Heart left ventricle (tissue), 16 donors: ENCODE measurements at regions not wholly inside any gene's neighbourhood (a gene's known extent, or its start where the extent isn't known, plus 50 kb on each side); places are given as distances from the start of the nearest gene placed in this dataset.

Source experiments
- ATAC-seq, 4 donors: fragments of 200-7000 bp; cut with Tn5 transposase; one replicate each; pipeline ENCODE4 v1.9.1; 2020 to 2022; ENCODE audit warnings: moderate library complexity in 4 of 4, mild to moderate bottlenecking in 3 of 4, moderate number of reproducible peaks in 1 of 4
- DNase-seq, 5 donors: peaks; one replicate each; pipeline ENCODE4 v3.0.0-alpha.2; 2020
- H3K27ac ChIP-seq, 12 donors: fragments of 200-600 bp; sonication (generic) in 4 of 12; one replicate each; pipeline versions ENCODE4 v1.5.0 to v1.8.0; 2016 to 2022; ENCODE audit warnings: mild to moderate bottlenecking in 2 of 12
- H3K27me3 ChIP-seq, 9 donors: fragments of 200-600 bp; sonication (generic) in 2 of 9; one replicate each; pipeline versions ENCODE4 v1.5.1 to v1.8.0; 2016 to 2022; ENCODE audit warnings: mild to moderate bottlenecking in 3 of 9
- H3K36me3 ChIP-seq, 9 donors: fragments of 200-600 bp; sonication (generic) in 2 of 9; one replicate each; pipeline versions ENCODE4 v1.5.0 to v1.8.0; 2018 to 2022; ENCODE audit warnings: mild to moderate bottlenecking in 2 of 9
- H3K4me1 ChIP-seq, 12 donors: fragments of 200-600 bp; sonication (generic) in 4 of 12; one replicate each; pipeline versions ENCODE4 v1.5.0 to v1.8.0; 2016 to 2022; ENCODE audit warnings: mild to moderate bottlenecking in 3 of 12
- H3K4me3 ChIP-seq, 12 donors: fragments of 200-600 bp; sonication (generic) in 4 of 12; one replicate each; pipeline versions ENCODE4 v1.5.0 to v1.8.0; 2017 to 2022; ENCODE audit warnings: mild to moderate bottlenecking in 9 of 12, moderate library complexity in 4 of 12
- H3K9me3 ChIP-seq, 12 donors: fragments of 200-600 bp; sonication (generic) in 4 of 12; one replicate each; pipeline versions ENCODE4 v1.5.0 to v1.8.0; 2016 to 2022; ENCODE audit warnings: mild to moderate bottlenecking in 1 of 12
- POLR2A ChIP-seq, 2 donors: fragments of 450-650 bp; IDR thresholded peaks; one replicate each; pipeline ENCODE4 v1.6.1; 2017; ENCODE audit warnings: antibody characterized with exemption in 2 of 2, mild to moderate bottlenecking in 2 of 2, moderate library complexity in 2 of 2
- WGBS, 4 donors: extraction: QIAGEN DNeasy Blood & Tissue Kit in 2 of 4; methylation state at CpG; one replicate each; pipeline versions ENCODE4 v1.1.5 to v1.1.7; 2013 to 2018; 5-methylcytosine and 5-hydroxymethylcytosine counted together
- intact Hi-C, 10 donors: fragments of 100-400 bp; cut with DNase I; formaldehyde crosslinking; loops; one replicate each; pipeline versions ENCODE4 v1.11.1 to v1.14.2; 2022
- TF ChIP-seq, protein P1 (sequence below), 12 donors: fragments of 200-600 bp; sonication (generic) in 4 of 12; IDR thresholded peaks; one replicate each; pipeline versions ENCODE4 v1.5.0 to v1.8.0; 2018 to 2022; ENCODE audit warnings: antibody characterized with exemption in 12 of 12, mild to moderate bottlenecking in 5 of 12
- donor health status: ischemic (EF 13 %, LVEDD 7.1; RV severe dilation, severe dysfunction).
- donor health status: healthy with polysubstance abuse.
- donor health status: DM: no; HTN: yes; CAD: no.
- donor health status: DM: no; HTN: no; CAD: no.
- donor health status: ischemic (EF 25% LVEDD 6.9; RV normal size, moderate dysfunction).
- donor health status: ischemic (EF 25% LVEDD 5.7; RV mildly dilated, moderate dysfunction).
- donor health status: healthy.
- donor health status: DM: yes; HTN: yes; CAD: no.
- donor health status: ischemic (EF 35%, LVEDD 5.7; RV mildly dilated, moderate dysfunction).
- donor health status: nonischemic (EF 11% LVEDD 7.7; RV severe dilation, severe dysfunction).
- donor health status: DM: yes; HTN: yes; CAD: no.
- donor health status: PGD.
- donor health status: ischemic (EF 29% LVEDD 5.4; RV normal size, mild dysfunction).
- donor health status: nonischemic (EF 23%, LVEDD 6.1; RV moderate dilation, normal function).

DNA sequence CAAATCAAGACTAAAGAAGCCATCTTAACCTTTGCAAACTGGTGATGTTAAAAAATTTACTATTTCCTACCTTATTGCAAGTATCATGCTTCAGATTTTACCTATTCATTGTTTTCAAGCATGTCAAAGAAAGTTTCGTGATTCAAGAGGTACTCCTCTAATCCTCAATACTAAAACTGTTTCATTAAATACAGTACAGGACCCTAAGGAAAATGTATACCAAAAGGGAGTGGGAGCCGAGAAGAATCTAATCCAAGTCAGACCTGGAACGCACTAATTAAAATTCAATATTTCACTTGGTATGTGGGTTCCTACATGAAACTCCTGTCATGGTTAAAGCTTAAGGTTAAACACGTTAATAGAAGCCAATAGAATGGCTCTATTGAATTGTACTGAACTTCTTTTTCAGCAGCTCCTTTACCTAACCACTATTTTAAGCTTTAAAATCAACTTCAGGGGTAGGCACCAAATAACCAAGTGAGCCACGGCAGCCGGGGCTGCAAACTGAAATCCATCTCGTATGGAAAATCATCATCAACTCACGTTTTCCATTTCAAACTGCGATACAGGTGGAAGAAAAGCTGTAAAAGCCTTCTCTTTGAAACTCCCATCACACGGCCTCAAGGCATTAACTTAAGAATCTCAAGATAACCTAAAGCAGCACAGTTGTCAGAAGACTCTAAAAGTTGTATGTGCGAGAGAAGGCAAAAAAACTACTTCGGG lies 188.8 kb downstream of the ZEB2 start:
- Histone ChIP-seq H3K27me3 (no peaks in the 10 kb centered on the region), H3K36me3 (no peaks in the 10 kb centered on the region), H3K4me3 (peak overlapping the region; percentile 66 to 95 (median 82)), H3K4me1 (peaks cover 0 to 18% (median 11%) of the 10 kb centered on the region in 12 donors), H3K27ac (peak overlapping the region in 11 of 12 donors; percentile 81 to 95 (median 88)), H3K9me3 (no peaks in the 10 kb centered on the region)
- no peak for TF ChIP-seq POLR2A (IDR thresholded peaks at IDR 0.05)
- TF ChIP-seq, protein P1, sequence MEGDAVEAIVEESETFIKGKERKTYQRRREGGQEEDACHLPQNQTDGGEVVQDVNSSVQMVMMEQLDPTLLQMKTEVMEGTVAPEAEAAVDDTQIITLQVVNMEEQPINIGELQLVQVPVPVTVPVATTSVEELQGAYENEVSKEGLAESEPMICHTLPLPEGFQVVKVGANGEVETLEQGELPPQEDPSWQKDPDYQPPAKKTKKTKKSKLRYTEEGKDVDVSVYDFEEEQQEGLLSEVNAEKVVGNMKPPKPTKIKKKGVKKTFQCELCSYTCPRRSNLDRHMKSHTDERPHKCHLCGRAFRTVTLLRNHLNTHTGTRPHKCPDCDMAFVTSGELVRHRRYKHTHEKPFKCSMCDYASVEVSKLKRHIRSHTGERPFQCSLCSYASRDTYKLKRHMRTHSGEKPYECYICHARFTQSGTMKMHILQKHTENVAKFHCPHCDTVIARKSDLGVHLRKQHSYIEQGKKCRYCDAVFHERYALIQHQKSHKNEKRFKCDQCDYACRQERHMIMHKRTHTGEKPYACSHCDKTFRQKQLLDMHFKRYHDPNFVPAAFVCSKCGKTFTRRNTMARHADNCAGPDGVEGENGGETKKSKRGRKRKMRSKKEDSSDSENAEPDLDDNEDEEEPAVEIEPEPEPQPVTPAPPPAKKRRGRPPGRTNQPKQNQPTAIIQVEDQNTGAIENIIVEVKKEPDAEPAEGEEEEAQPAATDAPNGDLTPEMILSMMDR (IDR thresholded peaks at IDR 0.05): no peak
- intact Hi-C loops: loop anchor here in 9 of 10 donors (5.0 to 10.0 kb wide), 5 partner anchors 84 to 191 kb away; partner anchors contain the start of gene ZEB2 (in 2 of the 9)
- DNase-seq (no peak), ATAC-seq (no peak)
- 10 to 12% (median 11%) methylated on average over 12 of the region's 12 CpGs for WGBS, 4 donors

DNA sequence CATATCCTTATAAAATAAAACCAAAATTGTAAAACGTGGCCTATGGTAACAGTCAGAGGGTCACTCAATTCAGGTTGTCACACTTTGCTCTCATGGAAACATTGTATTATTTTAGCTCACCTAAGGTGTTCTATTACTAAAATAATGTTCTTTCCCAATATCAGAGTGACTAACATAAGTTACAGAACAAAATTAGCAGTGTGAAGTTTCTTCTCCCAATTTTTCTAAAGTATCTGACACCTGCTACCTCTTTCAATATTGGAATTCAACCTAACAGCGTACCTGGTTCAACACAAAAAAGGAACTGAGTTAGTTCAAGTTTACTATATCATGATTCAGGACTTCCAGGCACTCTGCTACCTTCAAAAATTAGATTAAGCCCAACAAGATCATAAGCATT lies 190.4 kb downstream of the ZEB2 start:
- Histone ChIP-seq H3K36me3 (no peaks in the 10 kb centered on the region), H3K4me1 (peaks cover 0 to 27% (median 13%) of the 10 kb centered on the region in 12 donors), H3K4me3 (no peak overlapping the region), H3K9me3 (no peaks in the 10 kb centered on the region), H3K27ac (no peak overlapping the region), H3K27me3 (no peaks in the 10 kb centered on the region)
- TF ChIP-seq POLR2A (IDR thresholded peaks at IDR 0.05): no peak
- TF ChIP-seq, protein P1 (IDR thresholded peaks at IDR 0.05): no peak
- intact Hi-C loops: loop anchor here in 1 of 10 donors (10.0 kb wide), 1 partner anchor 135 kb away; no protein-coding TSS in a partner anchor
- ATAC-seq (no peak), DNase-seq (no peak)
- 90 to 98% (median 95%) methylated on average over 2 of the region's 2 CpGs for WGBS, 4 donors

DNA sequence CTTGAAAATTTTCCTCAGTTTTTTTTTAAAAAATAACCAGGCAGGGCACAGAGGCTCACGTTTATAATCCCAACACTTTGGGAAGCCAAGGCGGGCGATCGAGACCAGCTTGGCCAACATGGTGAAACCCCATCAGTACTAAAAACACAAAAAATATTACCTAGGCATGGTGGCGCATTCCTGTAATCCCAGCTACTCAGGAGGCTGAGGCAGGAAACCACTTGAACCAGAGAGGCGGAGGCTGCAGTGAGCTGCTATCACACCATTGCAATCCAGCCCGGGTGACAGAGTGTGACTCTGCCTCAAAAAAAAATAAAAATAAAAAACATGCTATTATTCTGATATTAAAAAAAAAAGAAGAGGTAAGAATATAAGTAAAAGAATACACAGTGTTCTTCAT lies 191.0 kb downstream of the ZEB2 start:
- WGBS, 4 donors: 85 to 91% (median 90%) methylated on average over 7 of the region's 7 CpGs
- peaks cover 0 to 30% (median 13%) of the 10 kb centered on the region in 12 donors for H3K4me1 ChIP-seq
- H3K27me3 ChIP-seq: no peaks in the 10 kb centered on the region
- no peak for TF ChIP-seq POLR2A (IDR thresholded peaks at IDR 0.05)
- TF ChIP-seq, protein P1 (IDR thresholded peaks at IDR 0.05): no peak
- no peak overlapping the region for H3K4me3 ChIP-seq
- no peaks in the 10 kb centered on the region for H3K36me3 ChIP-seq
- no peak for ATAC-seq
- no peak overlapping the region for H3K27ac ChIP-seq
- H3K9me3 ChIP-seq: no peaks in the 10 kb centered on the region
- no peak for DNase-seq
- intact Hi-C loops: loop anchor here in 1 of 10 donors (10.0 kb wide), 1 partner anchor 134 kb away; no protein-coding TSS in a partner anchor

DNA sequence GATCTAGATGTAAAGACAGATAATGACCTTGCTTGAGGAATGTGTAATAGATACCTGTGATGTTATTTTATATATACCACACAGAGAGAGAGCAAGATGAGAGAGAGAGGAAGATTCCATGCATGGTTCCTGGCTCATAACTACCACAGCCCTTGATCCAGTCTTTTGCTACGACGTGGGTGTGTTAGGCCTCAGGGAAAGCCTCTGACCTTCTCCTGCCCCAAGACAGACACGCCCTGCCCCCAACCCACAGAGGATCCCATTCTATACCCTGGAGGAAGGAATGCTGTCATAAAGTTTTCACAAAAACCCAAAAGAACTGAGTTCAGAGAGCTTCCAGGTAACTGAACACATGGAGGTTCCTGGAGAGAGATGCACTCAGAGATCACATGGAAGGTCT lies 193.1 kb downstream of the ZEB2 start:
- Histone ChIP-seq H3K4me3 (no peak overlapping the region), H3K27me3 (no peaks in the 10 kb centered on the region), H3K4me1 (peaks cover 0 to 32% (median 9%) of the 10 kb centered on the region in 12 donors), H3K9me3 (peaks cover 0 to 14% (median 0%) of the 10 kb centered on the region in 12 donors), H3K36me3 (no peaks in the 10 kb centered on the region), H3K27ac (no peak overlapping the region)
- DNase-seq (no peak), ATAC-seq (no peak)
- WGBS, 4 donors: 78 to 91% (median 88%) methylated on average over 3 of the region's 3 CpGs
- intact Hi-C loops: loop anchor here in 1 of 10 donors (10.0 kb wide), 1 partner anchor 132 kb away; no protein-coding TSS in a partner anchor
- no peak for TF ChIP-seq POLR2A (IDR thresholded peaks at IDR 0.05)
- TF ChIP-seq, protein P1 (IDR thresholded peaks at IDR 0.05): no peak
